ENCODE measurements at regions not wholly inside any gene's neighbourhood (a gene's known extent, or its start where the extent isn't known, plus 50 kb on each side); places are given as distances from the start of the nearest gene placed in this dataset.

DNA sequence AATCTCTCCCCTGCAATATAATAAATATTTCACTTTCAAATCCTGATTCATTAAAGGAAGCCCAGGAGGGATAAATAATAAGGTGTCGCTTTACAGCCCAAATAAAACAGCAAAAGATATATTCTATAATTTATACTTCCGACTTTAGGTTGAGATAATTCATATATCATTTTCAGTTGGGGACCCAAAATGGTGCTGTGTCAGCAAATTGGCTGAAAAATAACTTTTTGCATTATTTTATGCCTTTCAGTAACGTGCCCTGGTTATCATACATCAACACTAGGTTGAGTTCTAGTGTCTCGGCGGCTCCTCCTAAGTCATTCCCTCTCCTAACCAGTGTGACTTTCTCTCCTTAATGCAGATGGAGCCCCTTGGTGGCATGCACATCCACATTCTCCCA, 278.2 kb downstream of the NXPE2 start:
- TF ChIP-seq, protein P1, sequence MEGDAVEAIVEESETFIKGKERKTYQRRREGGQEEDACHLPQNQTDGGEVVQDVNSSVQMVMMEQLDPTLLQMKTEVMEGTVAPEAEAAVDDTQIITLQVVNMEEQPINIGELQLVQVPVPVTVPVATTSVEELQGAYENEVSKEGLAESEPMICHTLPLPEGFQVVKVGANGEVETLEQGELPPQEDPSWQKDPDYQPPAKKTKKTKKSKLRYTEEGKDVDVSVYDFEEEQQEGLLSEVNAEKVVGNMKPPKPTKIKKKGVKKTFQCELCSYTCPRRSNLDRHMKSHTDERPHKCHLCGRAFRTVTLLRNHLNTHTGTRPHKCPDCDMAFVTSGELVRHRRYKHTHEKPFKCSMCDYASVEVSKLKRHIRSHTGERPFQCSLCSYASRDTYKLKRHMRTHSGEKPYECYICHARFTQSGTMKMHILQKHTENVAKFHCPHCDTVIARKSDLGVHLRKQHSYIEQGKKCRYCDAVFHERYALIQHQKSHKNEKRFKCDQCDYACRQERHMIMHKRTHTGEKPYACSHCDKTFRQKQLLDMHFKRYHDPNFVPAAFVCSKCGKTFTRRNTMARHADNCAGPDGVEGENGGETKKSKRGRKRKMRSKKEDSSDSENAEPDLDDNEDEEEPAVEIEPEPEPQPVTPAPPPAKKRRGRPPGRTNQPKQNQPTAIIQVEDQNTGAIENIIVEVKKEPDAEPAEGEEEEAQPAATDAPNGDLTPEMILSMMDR (IDR thresholded peaks at IDR 0.05; ENCODE audit: low read depth, low read length, poor library complexity, severe bottlenecking) = no peak
- TF ChIP-seq EZH2phosphoT487 (IDR thresholded peaks at IDR 0.05; ENCODE audit: borderline replicate concordance, low read length) = no peak
